A549 (cell line): ENCODE measurements at regions not wholly inside any gene's neighbourhood (a gene's known extent, or its start where the extent isn't known, plus 50 kb on each side); places are given as distances from the start of the nearest gene placed in this dataset.

Experiments used
- BHLHE40 ChIP-seq: IDR thresholded peaks from 2 replicates; pipeline ENCODE4 v1.6.1; 2012; ENCODE audit warnings: low read depth, low read length, inconsistent platforms
- CBX8 ChIP-seq: fragments of 200-600 bp; sonication (generic); IDR thresholded peaks from 2 replicates; pipeline ENCODE4 v1.6.1; 2016
- CTCF ChIP-seq: fragments of >200 bp; sonication (Bioruptor Twin); formaldehyde crosslinking; IDR thresholded peaks from 3 replicates; pipeline ENCODE4 v1.5.1; 2016
- FOSL2 ChIP-seq, 2 experiments: fragments of 450-650 bp in 1 of 2; fragments of >200 bp in 1 of 2; sonication (Bioruptor Twin) in 1 of 2; formaldehyde crosslinking; IDR thresholded peaks; 2 replicates each; pipeline versions ENCODE4 v1.5.0 to v1.6.1; 2016 to 2020; ENCODE audit warnings: mild to moderate bottlenecking in 1 of 2, moderate library complexity in 1 of 2
- NFE2L2 ChIP-seq: fragments of 150-350 bp; conservative IDR thresholded peaks from 2 replicates; pipeline ENCODE4 v1.6.1; 2014; ENCODE audit warnings: low read length
- POLR2A ChIP-seq: IDR thresholded peaks from 2 replicates; pipeline ENCODE4 v1.6.1; 2012; ENCODE audit warnings: mild to moderate bottlenecking, low read length
- USF2 ChIP-seq: fragments of 450-650 bp; IDR thresholded peaks from 2 replicates; pipeline ENCODE4 v1.6.1; 2014; ENCODE audit warnings: antibody characterized with exemption

GRCh38 chr4:30122711-30123110 lies 597.5 kb upstream of the PCDH7 start:
- TF ChIP-seq CTCF (no peak), USF2 (no peak), BHLHE40 (no peak), NFE2L2 (no peak), CBX8 (no peak), POLR2A (no peak), FOSL2 (IDR thresholded peaks at IDR 0.05) (no peak), FOSL2 (CRISPR knock-in tag; IDR thresholded peaks at IDR 0.05) (no peak)
